Retinal pigment epithelial cell (primary cell): ENCODE measurements at regions not wholly inside any gene's neighbourhood (a gene's known extent, or its start where the extent isn't known, plus 50 kb on each side); places are given as distances from the start of the nearest gene placed in this dataset.
A peak's percentile ranks its signal among the peaks of the same experiment; 100 is the strongest.

ENCODE experiments used
- DNase-seq: peaks from one replicate; pipeline ENCODE4 v3.0.0-alpha.2; 2010; ENCODE audit warnings: low read depth
- H3K4me3 ChIP-seq: 2 replicates; pipeline ENCODE4 v1.5.1; 2011; ENCODE audit warnings: mild to moderate bottlenecking, low read length, control low read depth, moderate library complexity
- CTCF ChIP-seq: conservative IDR thresholded peaks from 2 replicates; pipeline ENCODE4 v1.5.1; 2011; ENCODE audit warnings: low read depth, low read length, control low read depth, inconsistent platforms

DNA sequence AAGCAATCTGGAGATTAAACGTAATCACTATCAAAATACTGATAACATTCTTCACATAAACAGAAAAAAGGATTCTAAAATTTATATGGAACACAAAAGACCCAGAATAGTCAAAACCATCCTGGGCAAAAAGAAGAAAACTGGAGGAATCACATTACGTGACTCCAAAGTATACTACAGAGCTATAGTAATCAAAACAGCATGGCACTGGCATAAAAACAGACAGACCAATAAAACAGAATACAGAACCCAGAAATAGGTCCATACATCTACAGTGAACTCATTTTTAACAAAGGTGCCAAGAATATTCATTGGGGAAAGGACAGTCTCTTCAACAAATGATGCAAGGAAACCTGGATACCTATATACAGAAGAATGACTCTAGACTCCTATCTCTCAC lies 621.9 kb upstream of the CCDC54 start:
- no peak for TF ChIP-seq CTCF
- no peak for DNase-seq
- H3K4me3 ChIP-seq: no peak overlapping the region

- H3K4me3 ChIP-seq: no peak overlapping the region
- no peak for TF ChIP-seq CTCF
- no peak for DNase-seq
Measured at GRCh38 chr3:106756901-106757300, 620.3 kb upstream of the CCDC54 start.

DNA sequence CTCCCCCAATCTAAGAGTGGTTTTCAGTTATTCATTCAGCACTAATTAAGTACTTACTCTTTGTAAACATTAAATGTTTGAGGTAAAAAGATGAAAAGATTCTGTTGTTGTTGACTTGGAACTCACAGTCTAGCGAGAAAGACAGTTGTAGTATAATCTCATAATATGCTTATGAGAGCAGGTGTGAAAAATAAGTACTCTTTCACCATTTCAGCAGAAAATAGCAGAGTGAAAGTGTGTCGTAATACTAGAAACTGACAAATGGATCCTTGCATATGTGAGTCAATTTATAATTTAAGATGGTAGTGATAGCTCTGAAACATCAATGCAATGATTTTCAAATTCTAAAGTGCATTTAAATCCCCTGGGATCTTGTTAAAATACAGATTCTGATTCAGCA lies 618.8 kb upstream of the CCDC54 start:
- no peak for DNase-seq
- TF ChIP-seq CTCF: no peak
- no peak overlapping the region for H3K4me3 ChIP-seq

DNA sequence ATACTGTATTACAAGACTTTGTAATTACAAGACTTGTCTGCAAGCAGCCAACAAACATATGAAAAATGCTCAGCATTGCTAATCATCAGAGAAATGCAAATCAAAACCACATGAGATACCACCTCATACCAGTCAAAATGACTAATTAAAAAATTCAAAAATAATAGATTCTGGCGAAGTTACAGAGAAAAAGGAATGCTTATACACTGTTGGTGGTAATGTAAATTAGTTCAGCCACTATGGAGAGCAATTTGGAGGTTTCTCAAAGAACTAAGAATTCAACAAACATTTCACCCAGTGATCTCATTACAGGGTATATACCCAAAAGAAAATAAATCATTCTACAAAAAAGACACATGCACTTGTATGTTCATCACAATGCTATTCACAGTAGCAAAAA lies 617.5 kb upstream of the CCDC54 start:
- no peak for TF ChIP-seq CTCF
- DNase-seq: no peak
- H3K4me3 ChIP-seq: no peak overlapping the region

- H3K4me3 ChIP-seq: no peak overlapping the region
- DNase-seq: peak; percentile 81
- TF ChIP-seq CTCF: no peak
Measured at GRCh38 chr3:106765342-106765741, 611.9 kb upstream of the CCDC54 start.

DNA sequence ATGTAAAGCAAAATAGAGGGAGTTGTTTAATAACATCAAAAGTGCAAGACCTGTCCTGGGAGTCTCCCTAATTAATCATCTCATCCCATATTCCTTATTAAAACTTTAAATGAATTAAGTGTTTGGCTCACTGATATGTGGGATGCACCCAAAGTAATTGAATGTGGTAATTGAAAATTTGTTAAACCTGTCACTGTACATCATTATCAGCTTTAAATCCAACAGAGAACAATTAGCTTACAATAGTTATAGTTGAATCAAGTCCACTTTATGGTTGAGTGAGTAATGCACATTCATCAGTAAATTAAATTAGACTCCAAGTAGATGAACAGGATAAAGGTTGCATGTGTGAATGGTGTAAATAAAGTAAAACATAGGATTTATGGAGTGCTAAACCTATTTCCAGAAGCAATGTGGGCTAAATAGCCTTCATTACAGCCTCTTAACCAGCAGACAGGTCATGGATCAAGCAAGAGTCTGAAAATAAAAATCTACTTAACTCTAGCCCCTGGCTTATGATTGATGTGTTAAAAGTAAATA lies 608.2 kb upstream of the CCDC54 start:
- no peak overlapping the region for H3K4me3 ChIP-seq
- TF ChIP-seq CTCF: no peak
- DNase-seq: peak; percentile 76

GRCh38 chr3:106773795-106774194 lies 603.4 kb upstream of the CCDC54 start:
- no peak overlapping the region for H3K4me3 ChIP-seq
- DNase-seq: no peak
- no peak for TF ChIP-seq CTCF
